Panc1 (cell line): ENCODE measurements at regions not wholly inside any gene's neighbourhood (a gene's known extent, or its start where the extent isn't known, plus 50 kb on each side); places are given as distances from the start of the nearest gene placed in this dataset.
"Not testable (repeated sequence)": the region's sequence is repeated elsewhere in the genome, so short reads cannot be mapped to it uniquely, and the experiment has no call there.

Source experiments
- POLR2AphosphoS5 ChIP-seq: IDR thresholded peaks from 2 replicates; pipeline ENCODE4 v1.6.1; 2012; ENCODE audit warnings: mild to moderate bottlenecking, low read depth, low read length, moderate library complexity
- TCF7L2 ChIP-seq: IDR thresholded peaks from 2 replicates; pipeline ENCODE4 v1.6.1; 2011; ENCODE audit warnings: mild to moderate bottlenecking, low read depth, low read length, inconsistent platforms
- TF ChIP-seq, protein P1 (sequence below): fragments of 450-650 bp; IDR thresholded peaks from 2 replicates; pipeline ENCODE4 v1.5.1; 2017; ENCODE audit warnings: mild to moderate bottlenecking
- TF ChIP-seq, protein P2 (sequence below), 2 experiments: IDR thresholded peaks; 2 replicates each; pipeline ENCODE4 v1.6.1; 2011 to 2012; ENCODE audit warnings: low read depth in 2 of 2, control low read depth in 1 of 2, low read length in 1 of 2, mild to moderate bottlenecking in 1 of 2, moderate library complexity in 1 of 2; ENCODE audit not compliant: insufficient read depth in 1 of 2

DNA sequence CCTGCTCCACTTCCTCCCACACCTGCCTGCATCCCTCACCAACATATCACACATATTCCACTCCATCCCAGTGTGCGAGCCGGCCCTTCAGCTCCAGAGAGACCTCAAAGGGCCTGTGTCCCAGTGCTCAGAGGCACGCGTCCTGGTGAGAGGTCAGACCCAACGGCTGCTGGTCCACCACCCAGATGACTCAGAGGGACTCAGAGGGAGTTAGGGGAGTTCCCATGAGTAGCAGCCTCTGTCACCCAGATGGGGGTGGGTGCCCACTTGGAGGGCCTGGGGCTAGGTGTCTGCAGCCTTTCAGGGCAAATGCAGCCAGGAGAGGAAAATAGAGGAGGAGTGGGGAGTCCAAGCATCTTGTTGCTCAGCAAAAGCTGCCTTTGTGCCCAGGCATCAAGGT is 333.8 kb upstream of the CHRNA7 start:
- TF ChIP-seq, protein P1, sequence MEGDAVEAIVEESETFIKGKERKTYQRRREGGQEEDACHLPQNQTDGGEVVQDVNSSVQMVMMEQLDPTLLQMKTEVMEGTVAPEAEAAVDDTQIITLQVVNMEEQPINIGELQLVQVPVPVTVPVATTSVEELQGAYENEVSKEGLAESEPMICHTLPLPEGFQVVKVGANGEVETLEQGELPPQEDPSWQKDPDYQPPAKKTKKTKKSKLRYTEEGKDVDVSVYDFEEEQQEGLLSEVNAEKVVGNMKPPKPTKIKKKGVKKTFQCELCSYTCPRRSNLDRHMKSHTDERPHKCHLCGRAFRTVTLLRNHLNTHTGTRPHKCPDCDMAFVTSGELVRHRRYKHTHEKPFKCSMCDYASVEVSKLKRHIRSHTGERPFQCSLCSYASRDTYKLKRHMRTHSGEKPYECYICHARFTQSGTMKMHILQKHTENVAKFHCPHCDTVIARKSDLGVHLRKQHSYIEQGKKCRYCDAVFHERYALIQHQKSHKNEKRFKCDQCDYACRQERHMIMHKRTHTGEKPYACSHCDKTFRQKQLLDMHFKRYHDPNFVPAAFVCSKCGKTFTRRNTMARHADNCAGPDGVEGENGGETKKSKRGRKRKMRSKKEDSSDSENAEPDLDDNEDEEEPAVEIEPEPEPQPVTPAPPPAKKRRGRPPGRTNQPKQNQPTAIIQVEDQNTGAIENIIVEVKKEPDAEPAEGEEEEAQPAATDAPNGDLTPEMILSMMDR = not testable (repeated sequence)
- TF ChIP-seq, protein P2, sequence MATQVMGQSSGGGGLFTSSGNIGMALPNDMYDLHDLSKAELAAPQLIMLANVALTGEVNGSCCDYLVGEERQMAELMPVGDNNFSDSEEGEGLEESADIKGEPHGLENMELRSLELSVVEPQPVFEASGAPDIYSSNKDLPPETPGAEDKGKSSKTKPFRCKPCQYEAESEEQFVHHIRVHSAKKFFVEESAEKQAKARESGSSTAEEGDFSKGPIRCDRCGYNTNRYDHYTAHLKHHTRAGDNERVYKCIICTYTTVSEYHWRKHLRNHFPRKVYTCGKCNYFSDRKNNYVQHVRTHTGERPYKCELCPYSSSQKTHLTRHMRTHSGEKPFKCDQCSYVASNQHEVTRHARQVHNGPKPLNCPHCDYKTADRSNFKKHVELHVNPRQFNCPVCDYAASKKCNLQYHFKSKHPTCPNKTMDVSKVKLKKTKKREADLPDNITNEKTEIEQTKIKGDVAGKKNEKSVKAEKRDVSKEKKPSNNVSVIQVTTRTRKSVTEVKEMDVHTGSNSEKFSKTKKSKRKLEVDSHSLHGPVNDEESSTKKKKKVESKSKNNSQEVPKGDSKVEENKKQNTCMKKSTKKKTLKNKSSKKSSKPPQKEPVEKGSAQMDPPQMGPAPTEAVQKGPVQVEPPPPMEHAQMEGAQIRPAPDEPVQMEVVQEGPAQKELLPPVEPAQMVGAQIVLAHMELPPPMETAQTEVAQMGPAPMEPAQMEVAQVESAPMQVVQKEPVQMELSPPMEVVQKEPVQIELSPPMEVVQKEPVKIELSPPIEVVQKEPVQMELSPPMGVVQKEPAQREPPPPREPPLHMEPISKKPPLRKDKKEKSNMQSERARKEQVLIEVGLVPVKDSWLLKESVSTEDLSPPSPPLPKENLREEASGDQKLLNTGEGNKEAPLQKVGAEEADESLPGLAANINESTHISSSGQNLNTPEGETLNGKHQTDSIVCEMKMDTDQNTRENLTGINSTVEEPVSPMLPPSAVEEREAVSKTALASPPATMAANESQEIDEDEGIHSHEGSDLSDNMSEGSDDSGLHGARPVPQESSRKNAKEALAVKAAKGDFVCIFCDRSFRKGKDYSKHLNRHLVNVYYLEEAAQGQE (IDR thresholded peaks at IDR 0.05; ENCODE audit: insufficient read depth in 1 of 2, low read depth in 2 of 2, low read length in 1 of 2) = not testable (repeated sequence)
- TF ChIP-seq POLR2AphosphoS5, TCF7L2: not testable (repeated sequence)
